ENCODE measurements at regions not wholly inside any gene's neighbourhood (a gene's known extent, or its start where the extent isn't known, plus 50 kb on each side); places are given as distances from the start of the nearest gene placed in this dataset.

DNA sequence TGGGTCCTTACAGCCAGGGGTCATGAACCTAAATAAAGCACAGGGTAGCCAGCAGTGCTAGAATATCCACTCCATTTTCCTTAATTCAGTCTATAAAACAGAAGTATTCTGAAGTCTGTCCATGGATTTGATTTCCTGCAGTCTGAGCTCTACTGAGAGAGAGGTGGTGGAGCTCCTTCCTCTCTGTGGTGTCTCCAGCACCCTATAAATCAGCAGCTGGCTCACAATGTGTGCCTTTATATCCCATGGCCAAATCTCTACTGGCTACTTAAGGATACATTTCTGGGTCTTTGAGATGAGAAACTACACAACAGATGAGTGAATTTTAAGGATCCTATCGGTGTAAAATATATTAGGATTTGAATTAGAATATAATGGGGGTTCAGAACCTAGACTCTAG is 339.9 kb upstream of the RBMS3 start:
- no peak overlapping the region for H3K23ac ChIP-seq (ENCODE audit: insufficient read length)
- FAIRE-seq (no peak), DNase-seq (ENCODE audit: low read depth in 1 of 2, low spot score in 2 of 2) (no peak)
- H2BK15ac ChIP-seq (ENCODE audit: low read length) = no peak overlapping the region
- H3K79me2 ChIP-seq (ENCODE audit: control insufficient read depth in 1 of 2, insufficient read depth in 2 of 2, low read length in 2 of 2) = no peaks in the 10 kb centered on the region
- ChIA-PET CTCF (ENCODE audit: partially characterized antibody) (no interaction called here), POLR2A (ENCODE audit: partially characterized antibody) (no interaction called here)
- H2BK12ac ChIP-seq (ENCODE audit: low read depth, low read length) = no peak overlapping the region
- H2BK120ac ChIP-seq (replicated peaks; ENCODE audit: low read depth, low read length) = no peak overlapping the region
- no peak overlapping the region for H2AFZ ChIP-seq (ENCODE audit: low read length)
- no peak overlapping the region for H3K56ac ChIP-seq (replicated peaks; ENCODE audit: insufficient read length, low read depth, low read length)
- H3K27me3 ChIP-seq (replicated peaks in 1 of 4; ENCODE audit: control insufficient read depth in 3 of 4, extremely low read depth in 1 of 4, insufficient read depth in 3 of 4, low read length in 3 of 4) = no peaks in the 10 kb centered on the region
- H2BK20ac ChIP-seq (ENCODE audit: low read length) = no peak overlapping the region
- H3K4me3 ChIP-seq (ENCODE audit: extremely low read depth in 1 of 4, insufficient read depth in 2 of 4, low read depth in 3 of 4, low read length in 4 of 4) = no peak overlapping the region
- H4K20me1 ChIP-seq (replicated peaks in 1 of 2; ENCODE audit: control insufficient read depth in 1 of 2, insufficient read depth in 2 of 2, low read length in 2 of 2) = no peaks in the 10 kb centered on the region
- no peak overlapping the region for H3K4ac ChIP-seq (replicated peaks; ENCODE audit: insufficient read length, low read depth, low read length)
- no peak for TF ChIP-seq CREB1 (IDR thresholded peaks at IDR 0.05)
- no peak for TF ChIP-seq NANOG (IDR thresholded peaks at IDR 0.05; ENCODE audit: insufficient read depth, low read depth, low read length, poor library complexity, severe bottlenecking)
- no peak for TF ChIP-seq JUN (IDR thresholded peaks at IDR 0.05; ENCODE audit: low read depth, low read length)
- TF ChIP-seq CTBP2 (IDR thresholded peaks at IDR 0.05; ENCODE audit: borderline replicate concordance, insufficient read depth, insufficient read length, low read length) = no peak
- TF ChIP-seq, protein P1, sequence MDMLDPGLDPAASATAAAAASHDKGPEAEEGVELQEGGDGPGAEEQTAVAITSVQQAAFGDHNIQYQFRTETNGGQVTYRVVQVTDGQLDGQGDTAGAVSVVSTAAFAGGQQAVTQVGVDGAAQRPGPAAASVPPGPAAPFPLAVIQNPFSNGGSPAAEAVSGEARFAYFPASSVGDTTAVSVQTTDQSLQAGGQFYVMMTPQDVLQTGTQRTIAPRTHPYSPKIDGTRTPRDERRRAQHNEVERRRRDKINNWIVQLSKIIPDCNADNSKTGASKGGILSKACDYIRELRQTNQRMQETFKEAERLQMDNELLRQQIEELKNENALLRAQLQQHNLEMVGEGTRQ (IDR thresholded peaks at IDR 0.05; ENCODE audit: low read length) = no peak
- H4K91ac ChIP-seq (replicated peaks; ENCODE audit: insufficient read length, low read length) = no peak overlapping the region
- H3K23me2 ChIP-seq (ENCODE audit: low read depth, low read length) = no peaks in the 10 kb centered on the region; the same call in 1 of the 2 replicates
- no peaks in the 10 kb centered on the region for H3K79me1 ChIP-seq (ENCODE audit: low read depth, low read length)
- no peak overlapping the region for H4K8ac ChIP-seq (ENCODE audit: extremely low read depth, insufficient read depth, low read length)
- H3K9me3 ChIP-seq (ENCODE audit: insufficient read depth in 2 of 2, low read depth in 1 of 2, low read length in 1 of 2) = no peaks in the 10 kb centered on the region
- no peak overlapping the region for H3K27ac ChIP-seq (ENCODE audit: low read depth, low read length)
- H3K36me3 ChIP-seq (ENCODE audit: control insufficient read depth in 2 of 4, insufficient read depth in 4 of 4, low read length in 3 of 4) = no peaks in the 10 kb centered on the region
- 88% methylated on average over 1 of the region's 1 CpG; no CpG with 5 or more reads in 1 of the 2 experiments for WGBS, 2 experiments (ENCODE audit: extremely low coverage in 1 of 2, insufficient coverage in 1 of 2, insufficient read length in 1 of 2, insufficient replicate concordance in 2 of 2, low coverage in 1 of 2, low lambda C conversion rate in 2 of 2, missing lambda C conversion rate in 1 of 2)
- no peak overlapping the region for H3K14ac ChIP-seq (ENCODE audit: insufficient read length)
- no peak overlapping the region for H3K18ac ChIP-seq (ENCODE audit: extremely low read depth, low read length)
- no peaks in the 10 kb centered on the region for H3K4me1 ChIP-seq (replicated peaks in 1 of 4; ENCODE audit: control insufficient read depth in 3 of 4, insufficient read depth in 4 of 4, low read length in 3 of 4)
- H4K5ac ChIP-seq (ENCODE audit: insufficient read length, low read depth, low read length) = no peak overlapping the region
- no peak overlapping the region for H3K4me2 ChIP-seq (ENCODE audit: insufficient read depth in 1 of 2, low read depth in 2 of 2, low read length in 2 of 2)
- no peak overlapping the region for H2AK5ac ChIP-seq (ENCODE audit: low read depth, low read length)
- H2BK5ac ChIP-seq (ENCODE audit: low read depth, low read length) = no peak overlapping the region
- no peak overlapping the region for H3K9ac ChIP-seq (replicated peaks in 1 of 4; ENCODE audit: extremely low read depth in 1 of 4, low read depth in 3 of 4, low read length in 3 of 4)

All from H1 (cell line).